ENCODE measurements at regions not wholly inside any gene's neighbourhood (a gene's known extent, or its start where the extent isn't known, plus 50 kb on each side); places are given as distances from the start of the nearest gene placed in this dataset.
"Not testable (repeated sequence)": the region's sequence is repeated elsewhere in the genome, so short reads cannot be mapped to it uniquely, and the experiment has no call there.

GRCh38 chr16:21487956-21488355, 111.4 kb upstream of the METTL9 start:
- H3K4me1 Mint-ChIP-seq; H3K9me3 Mint-ChIP-seq; CTCF ChIA-PET; DNase-seq; H3K27ac Mint-ChIP-seq; H3K27me3 Mint-ChIP-seq; ATAC-seq (ENCODE audit: low read depth); POLR2A ChIA-PET; H3K36me3 Mint-ChIP-seq (ENCODE audit: low read depth); H3K4me3 Mint-ChIP-seq; intact Hi-C loops (cut with micrococcal nuclease): not testable (repeated sequence)

- intact Hi-C loops (cut with micrococcal nuclease); H3K27me3 Mint-ChIP-seq; H3K9me3 Mint-ChIP-seq; ATAC-seq (ENCODE audit: low read depth); POLR2A ChIA-PET; H3K27ac Mint-ChIP-seq; H3K4me3 Mint-ChIP-seq; CTCF ChIA-PET: not testable (repeated sequence)
- H3K4me1 Mint-ChIP-seq, result peaks cover 18% of the 10 kb centered on the region
- peak; percentile 18 for DNase-seq
- peaks cover 10% of the 10 kb centered on the region for H3K36me3 Mint-ChIP-seq (ENCODE audit: low read depth)
These were observed 100.3 kb upstream of the METTL9 start for GRCh38 chr16:21499046-21499445.

- H3K27ac Mint-ChIP-seq, result peak overlapping the region; percentile 85
- ATAC-seq (ENCODE audit: low read depth) (peak; percentile 56), DNase-seq (peak; percentile 76)
- H3K27me3 Mint-ChIP-seq, CTCF ChIA-PET, H3K9me3 Mint-ChIP-seq: not testable (repeated sequence)
- intact Hi-C loops (cut with micrococcal nuclease), result loop anchor here (5.0 kb wide), 1 partner anchor 56 kb away; no protein-coding TSS in a partner anchor
- peaks cover 28% of the 10 kb centered on the region for H3K4me1 Mint-ChIP-seq
- peaks cover 10% of the 10 kb centered on the region for H3K36me3 Mint-ChIP-seq (ENCODE audit: low read depth)
- POLR2A ChIA-PET, result interaction anchor here (1.0 to 1.9 kb wide), 3 partner anchors 16 to 51 kb away, joined by 3 to 25 read pairs (median 3); no protein-coding TSS in a partner anchor
- peak overlapping the region; percentile 89 for H3K4me3 Mint-ChIP-seq
These were observed 98.0 kb upstream of the METTL9 start for GRCh38 chr16:21501223-21501868.

- TF ChIP-seq CTCF (IDR thresholded peaks at IDR 0.05), result no peak
- ChIA-PET POLR2A (interaction anchor here (0.7 to 1.9 kb wide), 4 partner anchors 15 to 344 kb away, joined by 3 to 25 read pairs (median 4); partner anchors contain the start of gene LDAF1), CTCF (no interaction called here)
- DNase-seq (peak; percentile 99), ATAC-seq (ENCODE audit: low read depth) (peak; percentile 71)
- H3K27ac Mint-ChIP-seq, result peak overlapping the region; percentile 85
- peaks cover 10% of the 10 kb centered on the region for H3K36me3 Mint-ChIP-seq (ENCODE audit: low read depth)
- H3K4me1 Mint-ChIP-seq, result peaks cover 35% of the 10 kb centered on the region
- H3K9me3 Mint-ChIP-seq, result no peaks in the 10 kb centered on the region
- intact Hi-C loops (cut with micrococcal nuclease), result loop anchor here (5.0 kb wide), 1 partner anchor 55 kb away; no protein-coding TSS in a partner anchor
- H3K4me3 Mint-ChIP-seq, result peak overlapping the region; percentile 89
- no peaks in the 10 kb centered on the region for H3K27me3 Mint-ChIP-seq
These were observed 97.3 kb upstream of the METTL9 start for GRCh38 chr16:21501869-21502667.

- H3K27me3 Mint-ChIP-seq; DNase-seq; H3K9me3 Mint-ChIP-seq; CTCF ChIA-PET; ATAC-seq (ENCODE audit: low read depth): not testable (repeated sequence)
- intact Hi-C loops (cut with micrococcal nuclease), result loop anchor here (5.0 kb wide), 1 partner anchor 54 kb away; no protein-coding TSS in a partner anchor
- peaks cover 19% of the 10 kb centered on the region for H3K36me3 Mint-ChIP-seq (ENCODE audit: low read depth)
- POLR2A ChIA-PET, result interaction anchor here (1.9 kb wide), 1 partner anchor 16 kb away, joined by 4 read pairs; no protein-coding TSS in a partner anchor
- H3K4me3 Mint-ChIP-seq, result peak overlapping the region; percentile 41
- peaks cover 50% of the 10 kb centered on the region for H3K4me1 Mint-ChIP-seq
- peak overlapping the region; percentile 80 for H3K27ac Mint-ChIP-seq
These were observed 95.8 kb upstream of the METTL9 start for GRCh38 chr16:21503574-21503920.

GRCh38 chr16:21503941-21504832, 95.2 kb upstream of the METTL9 start:
- peak overlapping the region; percentile 41 for H3K4me3 Mint-ChIP-seq
- H3K27ac Mint-ChIP-seq, result peak overlapping the region; percentile 80
- H3K27me3 Mint-ChIP-seq; CTCF ChIA-PET; ATAC-seq (ENCODE audit: low read depth); H3K9me3 Mint-ChIP-seq: not testable (repeated sequence)
- DNase-seq, result peak; percentile 15
- intact Hi-C loops (cut with micrococcal nuclease), result loop anchor here (5.0 kb wide), 1 partner anchor 53 kb away; no protein-coding TSS in a partner anchor
- H3K36me3 Mint-ChIP-seq (ENCODE audit: low read depth), result peaks cover 26% of the 10 kb centered on the region
- POLR2A ChIA-PET, result interaction anchor here (1.9 kb wide), 1 partner anchor 15 kb away, joined by 4 read pairs; no protein-coding TSS in a partner anchor
- peaks cover 56% of the 10 kb centered on the region for H3K4me1 Mint-ChIP-seq

GRCh38 chr16:21505751-21506520, 93.4 kb upstream of the METTL9 start:
- peak overlapping the region; percentile 81 for H3K4me3 Mint-ChIP-seq
- H3K27me3 Mint-ChIP-seq; DNase-seq; H3K9me3 Mint-ChIP-seq; CTCF ChIA-PET; ATAC-seq (ENCODE audit: low read depth): not testable (repeated sequence)
- peaks cover 42% of the 10 kb centered on the region for H3K36me3 Mint-ChIP-seq (ENCODE audit: low read depth)
- H3K4me1 Mint-ChIP-seq, result peaks cover 72% of the 10 kb centered on the region
- intact Hi-C loops (cut with micrococcal nuclease), result loop anchor here (1.0 kb wide), 1 partner anchor 13 kb away; no protein-coding TSS in a partner anchor
- POLR2A ChIA-PET, result interaction anchor here (0.7 to 2.1 kb wide), 3 partner anchors 13 to 502 kb away, joined by 4 to 28 read pairs (median 5); no protein-coding TSS in a partner anchor
- peak overlapping the region; percentile 95 for H3K27ac Mint-ChIP-seq

GRCh38 chr16:21506857-21507456, 92.4 kb upstream of the METTL9 start:
- intact Hi-C loops (cut with micrococcal nuclease), result loop anchor here (1.0 kb wide), 1 partner anchor 12 kb away; no protein-coding TSS in a partner anchor
- Mint-ChIP-seq H3K27ac (peak overlapping the region; percentile 95), H3K36me3 (ENCODE audit: low read depth) (peaks cover 47% of the 10 kb centered on the region), H3K4me1 (peaks cover 81% of the 10 kb centered on the region), H3K4me3 (peak overlapping the region; percentile 81)
- DNase-seq, result peak; percentile 79
- POLR2A ChIA-PET, result interaction anchor here (0.7 to 2.1 kb wide), 3 partner anchors 12 to 501 kb away, joined by 4 to 28 read pairs (median 5); no protein-coding TSS in a partner anchor
- H3K27me3 Mint-ChIP-seq, CTCF ChIA-PET, H3K9me3 Mint-ChIP-seq: not testable (repeated sequence)
- ATAC-seq (ENCODE audit: low read depth), result peak; percentile 75

GRCh38 chr16:21507631-21508305, 91.6 kb upstream of the METTL9 start:
- H3K9me3 Mint-ChIP-seq; CTCF ChIA-PET; H3K27me3 Mint-ChIP-seq; ATAC-seq (ENCODE audit: low read depth); intact Hi-C loops (cut with micrococcal nuclease): not testable (repeated sequence)
- peaks cover 51% of the 10 kb centered on the region for H3K36me3 Mint-ChIP-seq (ENCODE audit: low read depth)
- peaks cover 83% of the 10 kb centered on the region for H3K4me1 Mint-ChIP-seq
- H3K4me3 Mint-ChIP-seq, result peak overlapping the region; percentile 67
- POLR2A ChIA-PET, result interaction anchor here (1.5 to 2.1 kb wide), 2 partner anchors 11 to 46 kb away, joined by 5 to 28 read pairs; no protein-coding TSS in a partner anchor
- H3K27ac Mint-ChIP-seq, result peak overlapping the region; percentile 95
- DNase-seq, result peak; percentile 15

Data from activated B cell treated with CpG ODN at 0.5 μM for 24 hours (primary cell).